Ascending aorta (tissue), 2 donors: ENCODE measurements at regions not wholly inside any gene's neighbourhood (a gene's known extent, or its start where the extent isn't known, plus 50 kb on each side); places are given as distances from the start of the nearest gene placed in this dataset.

Experiments used
- DNase-seq, 2 donors: peaks; one replicate each; pipeline ENCODE4 v3.0.0-alpha.2; 2019; ENCODE audit warnings: low spot score in 2 of 2
- H3K27ac ChIP-seq, 2 donors: fragments of 200-600 bp; sonication (generic); one replicate each; pipeline ENCODE4 v1.5.1; 2016 to 2017; ENCODE audit warnings: mild to moderate bottlenecking in 1 of 2
- H3K27me3 ChIP-seq: fragments of 200-600 bp; sonication (generic); one replicate; pipeline ENCODE4 v1.5.1; 2017
- H3K36me3 ChIP-seq, 2 donors: fragments of 200-600 bp; sonication (generic); one replicate each; pipeline ENCODE4 v1.5.1; 2016
- H3K4me1 ChIP-seq, 2 donors: fragments of 200-600 bp; sonication (generic); one replicate each; pipeline ENCODE4 v1.5.1; 2016 to 2017; ENCODE audit warnings: mild to moderate bottlenecking in 1 of 2
- H3K4me3 ChIP-seq, 2 donors: fragments of 200-600 bp; sonication (generic); one replicate each; pipeline ENCODE4 v1.5.1; 2016 to 2017; ENCODE audit warnings: mild to moderate bottlenecking in 1 of 2
- H3K9me3 ChIP-seq, 2 donors: fragments of 200-600 bp; sonication (generic); one replicate each; pipeline ENCODE4 v1.5.1; 2016
- intact Hi-C: fragments of 100-400 bp; cut with DNase I; formaldehyde crosslinking; loops from one replicate; pipeline ENCODE4 v1.15.1; 2023
- TF ChIP-seq, protein P1 (sequence below), 3 experiments: fragments of 200-600 bp in 2 of 3; fragments of 450-650 bp in 1 of 3; sonication (generic) in 2 of 3; IDR thresholded peaks; one replicate each; pipeline ENCODE4 v1.5.1; 2016 to 2019; ENCODE audit warnings: antibody characterized with exemption in 3 of 3, mild to moderate bottlenecking in 1 of 3, moderate library complexity in 1 of 3

DNA sequence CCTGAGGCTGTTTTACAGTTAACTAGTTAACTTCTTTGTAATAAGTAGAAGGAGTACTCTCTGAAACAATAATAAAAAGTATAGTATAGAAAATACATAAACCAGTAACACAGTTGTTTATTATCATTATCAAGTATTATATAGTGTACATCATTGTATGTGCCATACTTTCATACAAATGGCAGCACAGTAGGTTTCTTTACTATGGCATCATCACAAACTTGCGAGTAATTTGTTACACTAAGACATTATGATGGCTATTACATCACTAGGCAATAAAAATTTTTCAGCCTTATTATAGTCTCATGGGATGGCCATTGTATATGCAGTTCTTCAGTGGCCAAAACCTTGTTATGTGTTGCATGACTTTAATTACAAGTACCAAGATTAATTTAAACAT lies 1376.5 kb upstream of the ADGRL2 start:
- Histone ChIP-seq H3K9me3 (no peaks in the 10 kb centered on the region), H3K27ac (no peak overlapping the region)

DNA sequence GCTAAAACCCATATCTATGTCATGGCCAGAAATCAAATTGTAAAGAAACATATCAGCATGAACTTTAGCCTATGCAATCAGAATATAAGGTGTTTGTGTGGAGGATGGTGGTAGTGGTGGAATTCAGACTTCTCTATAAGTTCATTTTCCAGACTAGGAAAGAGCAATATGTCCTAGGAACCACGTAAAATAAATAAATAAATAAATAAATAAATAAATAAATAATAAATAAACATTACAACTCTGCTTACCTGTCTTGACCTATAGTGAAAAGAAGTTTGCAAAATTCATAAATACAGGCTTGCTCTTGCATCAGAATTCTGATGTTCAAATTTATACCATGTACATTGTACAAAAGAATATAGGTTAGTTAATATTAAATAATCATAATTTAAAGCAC lies 1382.6 kb upstream of the ADGRL2 start:
- Histone ChIP-seq H3K4me1 (no peaks in the 10 kb centered on the region), H3K9me3 (no peaks in the 10 kb centered on the region), H3K27ac (no peak overlapping the region), H3K4me3 (no peak overlapping the region), H3K36me3 (no peaks in the 10 kb centered on the region), H3K27me3 (no peaks in the 10 kb centered on the region)
- TF ChIP-seq, protein P1, sequence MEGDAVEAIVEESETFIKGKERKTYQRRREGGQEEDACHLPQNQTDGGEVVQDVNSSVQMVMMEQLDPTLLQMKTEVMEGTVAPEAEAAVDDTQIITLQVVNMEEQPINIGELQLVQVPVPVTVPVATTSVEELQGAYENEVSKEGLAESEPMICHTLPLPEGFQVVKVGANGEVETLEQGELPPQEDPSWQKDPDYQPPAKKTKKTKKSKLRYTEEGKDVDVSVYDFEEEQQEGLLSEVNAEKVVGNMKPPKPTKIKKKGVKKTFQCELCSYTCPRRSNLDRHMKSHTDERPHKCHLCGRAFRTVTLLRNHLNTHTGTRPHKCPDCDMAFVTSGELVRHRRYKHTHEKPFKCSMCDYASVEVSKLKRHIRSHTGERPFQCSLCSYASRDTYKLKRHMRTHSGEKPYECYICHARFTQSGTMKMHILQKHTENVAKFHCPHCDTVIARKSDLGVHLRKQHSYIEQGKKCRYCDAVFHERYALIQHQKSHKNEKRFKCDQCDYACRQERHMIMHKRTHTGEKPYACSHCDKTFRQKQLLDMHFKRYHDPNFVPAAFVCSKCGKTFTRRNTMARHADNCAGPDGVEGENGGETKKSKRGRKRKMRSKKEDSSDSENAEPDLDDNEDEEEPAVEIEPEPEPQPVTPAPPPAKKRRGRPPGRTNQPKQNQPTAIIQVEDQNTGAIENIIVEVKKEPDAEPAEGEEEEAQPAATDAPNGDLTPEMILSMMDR (IDR thresholded peaks at IDR 0.05), result no peak
- intact Hi-C loops, result no loop called here
- DNase-seq, result no peak

More for the DNA sequence above, 1376.5 kb upstream of the ADGRL2 start:
- no peaks in the 10 kb centered on the region for H3K36me3 ChIP-seq
- H3K27me3 ChIP-seq, result no peaks in the 10 kb centered on the region
- no peak overlapping the region for H3K4me3 ChIP-seq
- intact Hi-C loops, result no loop called here
- H3K4me1 ChIP-seq, result no peaks in the 10 kb centered on the region
- TF ChIP-seq, protein P1 (IDR thresholded peaks at IDR 0.05), result no peak
- DNase-seq, result no peak

DNA sequence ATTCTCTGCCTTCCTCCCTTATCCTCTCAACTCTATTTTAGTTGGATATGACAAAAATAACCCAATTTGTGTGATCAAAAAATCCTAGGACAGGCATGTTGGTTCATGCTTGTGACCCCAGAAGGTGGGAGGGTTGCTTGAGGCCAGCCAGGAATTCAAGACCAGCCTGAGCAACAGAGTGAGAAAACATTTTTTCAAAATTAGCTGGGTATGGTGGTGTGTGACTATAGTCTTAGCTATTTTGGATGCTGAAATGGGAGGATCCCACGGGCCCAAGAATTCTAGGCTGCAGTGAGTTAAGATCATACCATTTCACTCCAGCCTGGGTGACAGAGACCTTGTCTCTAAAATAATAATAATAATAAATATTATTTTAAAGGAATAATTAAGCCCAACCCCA lies 1383.1 kb upstream of the ADGRL2 start:
- no peak overlapping the region for H3K27ac ChIP-seq
- DNase-seq, result no peak
- H3K4me3 ChIP-seq, result no peak overlapping the region
- TF ChIP-seq, protein P1 (IDR thresholded peaks at IDR 0.05), result no peak
- H3K4me1 ChIP-seq, result no peaks in the 10 kb centered on the region
- H3K27me3 ChIP-seq, result no peaks in the 10 kb centered on the region
- H3K36me3 ChIP-seq, result no peaks in the 10 kb centered on the region
- intact Hi-C loops, result no loop called here
- H3K9me3 ChIP-seq, result no peaks in the 10 kb centered on the region

DNA sequence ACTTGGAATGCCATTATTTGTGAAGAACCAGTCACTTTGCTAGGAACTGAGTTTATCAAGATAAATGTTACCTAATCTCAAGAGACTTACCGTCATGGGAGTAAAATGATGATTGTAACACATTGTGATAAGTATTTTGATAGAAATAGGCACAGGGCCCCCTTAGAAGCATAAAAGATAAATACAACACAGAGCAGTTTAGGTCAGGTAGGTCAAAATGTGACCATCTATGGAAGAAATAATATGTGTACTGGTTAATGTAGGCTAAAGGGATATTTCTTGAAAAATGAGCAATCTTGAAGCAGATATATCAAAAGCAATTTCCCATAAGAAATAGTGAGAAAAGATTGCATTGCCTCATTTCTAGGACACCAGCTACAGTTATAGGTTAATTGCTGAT lies 1386.8 kb upstream of the ADGRL2 start:
- no peaks in the 10 kb centered on the region for H3K9me3 ChIP-seq
- TF ChIP-seq, protein P1 (IDR thresholded peaks at IDR 0.05), result no peak
- H3K4me3 ChIP-seq, result no peak overlapping the region
- no peaks in the 10 kb centered on the region for H3K27me3 ChIP-seq
- intact Hi-C loops, result no loop called here
- H3K27ac ChIP-seq, result no peak overlapping the region
- no peaks in the 10 kb centered on the region for H3K4me1 ChIP-seq
- DNase-seq, result no peak
- H3K36me3 ChIP-seq, result no peaks in the 10 kb centered on the region

DNA sequence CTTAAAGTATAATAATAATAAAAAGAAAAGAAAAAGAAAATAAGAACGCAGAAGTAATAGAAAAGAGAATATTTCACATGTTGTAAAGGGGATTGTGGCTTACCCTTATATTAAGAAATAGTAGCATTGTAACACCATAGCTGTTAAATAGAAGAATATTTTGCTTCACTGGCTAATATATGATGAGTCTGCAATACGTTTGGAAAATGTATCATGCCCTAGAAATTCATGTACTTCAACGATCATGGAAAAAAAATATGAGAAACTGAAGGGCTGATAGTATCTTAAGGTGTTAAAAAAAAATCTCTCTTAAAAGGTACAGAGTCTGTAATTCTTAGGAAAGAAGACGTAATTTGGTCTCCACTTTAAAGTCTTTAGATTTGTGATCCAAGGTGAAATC lies 1390.5 kb upstream of the ADGRL2 start:
- H3K27ac ChIP-seq, result no peak overlapping the region
- intact Hi-C loops, result no loop called here
- TF ChIP-seq, protein P1 (IDR thresholded peaks at IDR 0.05), result no peak
- DNase-seq, result no peak
- no peaks in the 10 kb centered on the region for H3K27me3 ChIP-seq
- H3K9me3 ChIP-seq, result no peaks in the 10 kb centered on the region
- no peaks in the 10 kb centered on the region for H3K36me3 ChIP-seq
- no peak overlapping the region for H3K4me3 ChIP-seq
- no peaks in the 10 kb centered on the region for H3K4me1 ChIP-seq

DNA sequence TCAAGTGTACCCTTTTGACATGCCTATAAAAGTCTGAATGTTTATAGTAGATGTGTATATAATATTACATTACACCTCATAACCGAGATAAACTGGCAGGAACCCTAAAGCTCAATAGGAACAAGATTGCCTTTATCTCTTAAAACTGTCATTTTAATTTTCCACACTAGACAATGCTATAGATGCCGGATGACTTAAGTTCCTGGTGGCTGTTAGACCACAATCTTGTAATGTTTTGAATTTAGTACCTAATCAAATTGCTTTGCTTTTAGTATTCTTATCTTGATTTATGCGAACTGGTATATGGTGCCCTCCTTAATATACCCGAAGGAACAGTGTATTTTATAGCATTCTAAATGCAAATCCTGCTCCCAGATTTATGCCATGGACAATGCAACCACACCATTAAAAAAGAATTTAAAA lies 1397.0 kb upstream of the ADGRL4 start:
- TF ChIP-seq, protein P1 (IDR thresholded peaks at IDR 0.05), result no peak
- Histone ChIP-seq H3K4me1 (no peaks in the 10 kb centered on the region), H3K4me3 (no peak overlapping the region), H3K27ac (no peak overlapping the region), H3K9me3 (no peaks in the 10 kb centered on the region), H3K36me3 (no peaks in the 10 kb centered on the region), H3K27me3 (no peaks in the 10 kb centered on the region)
- intact Hi-C loops, result no loop called here
- no peak for DNase-seq
